GM21360 (cell line): ENCODE measurements at regions not wholly inside any gene's neighbourhood (a gene's known extent, or its start where the extent isn't known, plus 50 kb on each side); places are given as distances from the start of the nearest gene placed in this dataset.

Source experiments
- ATAC-seq: cut with Tn5 transposase; IDR thresholded peaks from one replicate; pipeline ENCODE4 v1.9.1; 2021; ENCODE audit warnings: mild to moderate bottlenecking, moderate library complexity; ENCODE audit not compliant: unreplicated experiment

DNA sequence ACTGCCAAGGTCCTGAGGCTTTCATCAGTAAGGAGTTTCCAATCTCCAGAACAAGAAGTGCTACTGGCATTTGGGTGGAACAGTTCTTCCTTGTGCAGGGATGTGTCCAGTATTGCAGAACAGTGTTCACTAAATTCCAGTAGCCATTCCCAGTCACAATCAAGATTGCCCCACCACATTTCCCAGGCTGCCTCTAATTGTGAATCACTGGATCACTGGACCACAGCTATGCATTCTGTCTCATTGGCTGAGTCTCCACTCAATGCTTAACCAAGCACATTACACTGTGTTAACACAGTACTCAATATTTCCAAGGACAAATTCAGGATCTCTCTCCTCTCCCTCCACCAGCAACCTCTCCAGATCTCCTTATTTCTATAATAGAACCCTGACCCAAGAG lies 160.2 kb upstream of the CCDC150 start:
- no peak for ATAC-seq

DNA sequence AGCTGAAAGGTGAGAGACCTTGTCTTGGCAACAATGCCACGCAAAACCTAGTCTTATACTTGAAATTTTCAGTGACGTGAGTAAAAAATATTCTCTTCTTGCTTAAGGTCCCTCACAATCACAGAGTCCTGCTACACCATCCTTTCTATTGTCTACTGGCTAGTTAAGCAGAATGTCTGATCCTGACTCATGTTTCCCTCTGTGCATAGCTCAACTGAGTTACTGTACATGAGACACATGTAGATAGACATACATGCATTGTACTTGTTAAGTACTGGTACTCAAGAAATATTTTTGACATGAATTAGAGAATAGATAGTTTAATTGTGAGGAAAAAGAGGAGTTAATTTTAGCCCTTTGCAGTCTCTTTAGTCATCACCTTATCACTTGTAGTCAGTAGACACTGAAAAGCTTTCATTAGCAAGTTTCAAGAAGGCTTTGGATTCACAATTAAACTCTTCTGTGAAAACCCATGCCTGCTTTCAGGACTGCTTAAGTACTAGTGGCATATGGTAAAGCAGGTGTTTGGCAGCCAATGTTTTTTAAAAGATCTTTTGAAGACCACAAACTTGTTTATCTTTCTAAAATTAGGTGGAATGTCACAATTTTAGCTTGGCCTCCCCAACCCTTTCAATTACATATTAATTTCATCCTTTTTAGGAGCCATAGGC lies 158.7 kb upstream of the CCDC150 start:
- ATAC-seq, result no peak

DNA sequence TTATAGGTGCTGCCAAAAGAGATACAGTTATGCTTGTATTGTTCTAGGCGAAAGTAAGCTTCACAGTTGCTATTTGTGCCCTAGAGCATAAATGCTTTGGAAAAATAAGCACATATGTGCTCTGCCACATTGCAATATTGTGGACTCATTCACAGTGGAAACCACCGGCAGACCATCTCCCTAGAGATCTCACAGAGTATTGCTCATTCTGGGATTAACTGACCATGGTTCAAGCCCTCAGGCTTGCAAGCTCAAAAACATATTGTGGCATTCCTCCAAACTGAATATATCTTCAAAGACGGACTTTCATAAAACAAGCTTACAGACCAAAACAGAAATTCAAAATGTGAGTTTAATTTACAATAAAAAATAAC lies 158.2 kb upstream of the CCDC150 start:
- ATAC-seq, result no peak

DNA sequence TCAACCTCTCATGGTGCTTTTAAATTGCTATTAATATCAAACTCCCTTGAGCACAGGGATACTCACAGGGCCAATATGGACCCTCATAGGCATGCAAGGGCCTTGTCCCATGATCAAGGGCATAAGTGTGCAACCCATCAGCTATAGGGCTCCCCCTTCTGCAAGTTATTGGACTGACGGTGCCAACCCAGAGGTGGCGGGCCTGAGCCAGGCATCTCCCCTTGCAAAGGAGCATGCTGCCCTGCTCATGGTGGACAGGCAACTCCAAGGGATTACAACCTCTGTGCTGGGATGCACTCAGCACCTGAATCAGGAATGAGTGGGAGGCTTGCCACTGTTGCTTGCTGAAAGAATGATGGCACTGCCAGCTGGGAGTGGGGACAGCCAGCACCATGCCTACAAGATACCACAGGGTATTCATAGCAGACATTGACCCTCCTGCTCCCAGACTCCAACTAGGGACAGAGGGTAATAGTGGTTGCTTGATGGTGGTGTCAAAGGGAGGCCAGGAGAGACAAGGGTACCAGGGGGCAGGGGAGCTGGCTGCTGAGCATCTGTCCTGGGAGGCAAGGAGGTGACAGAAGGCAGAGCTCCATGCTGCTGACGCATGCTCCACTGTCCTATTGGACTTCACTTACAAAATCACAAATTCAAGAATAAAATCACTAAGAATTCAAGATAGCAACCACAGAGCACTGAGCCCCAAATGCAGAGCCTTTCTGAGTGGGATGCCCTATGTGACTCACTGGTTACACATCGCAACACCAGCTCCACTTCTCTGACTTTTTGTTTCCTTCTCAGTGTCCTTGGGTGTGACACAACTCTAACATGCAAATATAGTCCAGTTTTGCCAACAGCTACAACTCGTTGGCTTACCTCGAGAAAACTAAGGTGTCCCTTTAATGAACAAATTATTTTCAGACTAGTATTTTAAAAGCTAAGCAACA lies 157.1 kb upstream of the CCDC150 start:
- no peak for ATAC-seq

DNA sequence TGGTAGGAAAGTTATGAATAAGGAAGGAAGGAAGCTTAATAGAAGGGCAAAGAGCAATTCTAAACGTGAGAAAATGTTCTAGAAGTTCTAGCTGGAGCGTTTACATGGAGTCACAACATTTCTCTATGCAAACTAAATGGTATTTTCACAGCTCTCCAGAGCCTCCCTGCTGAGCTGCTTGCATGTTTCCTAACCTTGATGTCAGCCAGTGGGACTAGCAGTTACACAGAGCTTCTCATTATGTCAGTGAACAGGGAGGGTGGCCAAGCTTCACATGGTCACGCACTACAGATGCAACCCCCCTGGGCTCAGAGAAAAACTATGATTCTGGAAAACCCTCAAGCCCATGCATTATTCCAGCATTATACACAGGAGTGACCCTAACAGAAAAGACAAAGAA lies 153.4 kb upstream of the CCDC150 start:
- ATAC-seq, result no peak

DNA sequence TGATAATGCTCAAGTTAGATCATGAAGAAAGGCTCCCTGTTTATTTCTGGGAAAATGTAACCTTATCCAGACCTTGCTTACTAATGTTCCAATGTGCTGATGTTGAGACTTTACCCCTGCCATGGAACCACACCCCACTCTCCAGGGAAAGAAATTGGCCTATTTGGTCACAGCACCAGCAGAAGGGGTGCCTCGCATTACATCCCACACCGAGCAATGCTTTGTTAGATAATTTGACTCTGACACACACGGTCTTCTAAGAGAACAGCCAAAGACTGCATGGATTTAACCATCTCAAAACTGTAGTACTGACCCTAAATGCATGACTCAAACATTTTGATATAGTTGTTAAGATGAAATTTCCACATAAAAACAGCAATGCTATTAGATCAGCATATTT lies 152.1 kb upstream of the CCDC150 start:
- no peak for ATAC-seq

DNA sequence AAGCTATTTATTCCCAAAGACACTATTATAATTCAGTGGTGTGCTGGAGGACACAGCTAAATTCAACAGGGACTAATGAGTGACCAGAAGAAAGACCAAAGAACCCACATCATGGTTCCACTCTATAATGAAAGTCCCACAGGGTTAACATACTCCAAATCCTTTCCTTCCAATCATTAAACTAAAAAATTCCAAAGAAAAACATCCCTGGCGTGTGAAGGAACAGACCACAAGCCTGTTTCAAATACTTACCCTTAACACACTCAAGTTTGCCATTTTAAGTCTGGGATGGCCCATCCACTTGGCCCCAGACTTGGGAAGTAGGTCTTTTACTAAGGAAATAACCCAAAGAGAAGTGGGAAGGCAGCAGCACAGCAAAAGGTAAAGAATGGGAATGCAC lies 150.1 kb upstream of the CCDC150 start:
- no peak for ATAC-seq

DNA sequence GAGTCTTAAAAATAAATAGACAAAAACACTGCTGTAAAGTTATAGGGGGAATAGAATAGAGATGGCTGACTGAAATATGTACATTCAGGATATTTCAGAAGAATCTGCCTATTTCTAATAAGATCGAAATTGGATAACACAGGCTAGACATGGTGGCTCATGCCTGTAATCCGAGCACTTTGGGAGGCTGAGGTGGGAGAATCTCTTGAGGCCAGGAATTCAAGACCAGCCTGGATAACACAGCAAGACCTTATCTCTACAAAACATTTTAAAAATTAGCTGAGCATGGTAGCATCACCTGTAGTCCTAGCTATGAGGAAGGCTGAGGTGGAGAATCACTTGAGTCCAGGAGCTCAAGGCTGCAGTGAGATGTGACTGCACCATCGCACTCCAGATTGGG lies 146.6 kb upstream of the CCDC150 start:
- no peak for ATAC-seq

DNA sequence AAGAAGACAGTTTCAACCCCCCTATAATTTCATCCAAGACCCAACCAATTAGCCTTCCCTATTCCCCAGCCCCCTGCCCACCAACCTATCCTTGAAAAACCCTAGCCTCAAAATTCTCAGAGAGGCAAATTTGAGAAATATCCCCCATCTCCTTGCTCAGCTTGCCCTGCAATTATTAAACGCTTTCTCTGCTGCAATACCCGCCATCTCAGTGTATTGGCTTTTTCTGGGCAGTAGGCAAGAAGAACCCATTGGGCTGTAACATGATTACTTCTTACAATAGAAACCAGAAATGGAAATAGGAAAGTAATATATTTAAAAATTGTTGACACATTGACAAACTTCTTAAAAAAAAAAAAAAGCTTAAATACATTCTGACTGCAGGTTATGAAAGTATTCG lies 140.6 kb upstream of the CCDC150 start:
- no peak for ATAC-seq

DNA sequence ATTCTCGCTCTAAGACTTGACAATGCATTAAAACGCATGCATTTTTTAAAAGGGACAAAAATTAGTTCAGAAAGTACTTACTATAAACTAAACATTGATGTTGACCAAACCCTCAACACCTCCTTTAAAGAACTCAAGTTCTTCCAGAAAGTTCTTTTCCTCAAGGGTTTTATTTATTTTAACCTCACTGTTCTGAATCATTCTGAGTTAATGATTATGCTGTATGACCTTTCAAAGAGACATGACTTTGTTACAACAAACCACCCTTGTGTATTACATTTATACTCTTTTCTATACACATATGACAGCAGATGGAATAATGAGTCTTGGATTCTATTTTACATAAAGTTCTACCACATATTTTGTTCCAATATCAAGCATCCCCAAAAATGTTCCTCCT lies 139.8 kb upstream of the CCDC150 start:
- no peak for ATAC-seq

DNA sequence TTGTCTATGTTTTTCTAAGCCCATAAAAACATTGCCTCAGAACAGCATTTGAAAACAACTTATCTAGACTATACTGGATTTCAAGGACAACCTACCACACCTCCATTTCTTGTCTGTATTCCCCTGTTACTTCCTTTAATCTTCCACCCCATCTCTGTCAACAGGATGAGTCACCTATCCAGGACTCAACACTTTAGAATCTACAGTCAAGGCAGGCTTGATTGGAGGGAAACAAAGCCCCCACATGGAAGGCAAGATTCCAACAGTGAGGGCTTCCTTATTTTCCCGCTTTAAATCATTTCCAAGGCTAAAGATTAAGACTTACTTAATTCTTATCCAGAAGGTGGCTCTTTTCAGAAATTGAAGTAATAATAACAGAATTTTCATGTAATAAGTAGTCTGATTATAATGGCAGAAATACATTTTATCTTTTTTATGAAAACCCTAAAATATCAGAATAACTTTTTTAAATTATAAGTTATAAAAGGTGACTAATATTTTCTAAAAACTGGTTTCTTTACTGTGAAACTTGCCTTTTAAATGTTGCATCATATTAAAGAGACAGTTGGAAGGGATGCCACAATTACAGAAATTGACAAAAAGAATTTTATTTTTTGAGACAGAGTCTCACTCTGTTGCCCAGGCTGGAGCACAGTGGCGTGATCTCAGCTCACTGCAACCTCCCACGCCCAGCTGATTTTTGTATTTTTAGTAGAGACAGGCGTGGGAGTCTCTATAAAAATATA lies 138.7 kb upstream of the CCDC150 start:
- ATAC-seq, result no peak

DNA sequence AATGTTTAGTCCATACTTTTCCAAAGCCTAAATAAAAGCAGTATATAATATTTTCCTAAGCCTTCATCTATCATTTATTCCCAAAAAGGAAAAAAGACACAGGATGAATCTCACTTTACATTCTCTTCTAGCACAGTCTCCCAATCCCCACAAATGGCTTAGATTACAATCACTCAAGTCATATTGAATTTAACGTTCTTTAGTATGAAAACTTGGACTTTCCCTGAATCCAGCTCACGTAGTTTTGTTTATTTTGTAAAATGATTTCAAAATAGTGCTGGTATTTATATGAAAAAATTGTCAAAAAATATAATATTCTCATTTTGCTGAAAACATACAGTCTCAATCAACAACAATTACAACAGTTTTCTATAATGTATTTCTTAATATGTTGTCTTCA lies 137.7 kb upstream of the CCDC150 start:
- ATAC-seq, result no peak

DNA sequence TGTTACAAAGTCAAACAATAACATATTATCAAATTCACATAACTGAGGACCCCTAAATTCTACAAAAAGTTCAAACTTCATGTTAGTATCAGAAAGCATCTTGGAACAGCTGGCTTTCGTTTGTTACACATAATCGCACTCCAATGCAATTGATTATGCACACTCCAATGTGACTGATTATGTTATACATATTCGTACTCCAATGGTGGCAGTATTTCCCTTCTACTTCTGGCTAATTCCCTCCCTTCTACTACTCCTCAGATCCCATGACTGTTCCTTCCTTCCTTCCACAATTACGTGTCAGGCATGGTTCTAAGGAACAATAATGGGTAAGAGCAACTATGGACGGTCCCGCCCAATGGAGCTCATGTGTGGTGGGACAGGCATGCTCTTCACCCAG lies 137.1 kb upstream of the CCDC150 start:
- no peak for ATAC-seq

DNA sequence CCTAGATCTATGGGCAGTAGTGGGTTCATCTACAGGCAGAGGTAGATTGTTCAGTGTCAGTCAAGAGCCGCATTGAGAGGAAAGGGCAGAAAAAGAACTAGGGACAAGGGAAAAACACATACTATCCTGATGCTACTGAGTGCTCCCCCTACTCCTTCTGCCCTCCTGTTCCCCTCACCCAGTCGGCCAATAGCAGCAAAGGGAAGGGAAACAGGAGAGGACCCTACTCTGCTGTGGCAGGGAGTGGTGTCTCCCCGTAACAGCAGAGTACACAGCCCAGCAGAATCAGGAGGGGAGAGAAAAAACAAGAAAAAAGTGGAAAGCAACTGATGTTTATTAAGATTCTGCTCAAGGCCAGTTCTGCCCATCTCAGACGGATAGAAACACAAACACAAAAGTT lies 136.1 kb upstream of the CCDC150 start:
- ATAC-seq, result no peak

DNA sequence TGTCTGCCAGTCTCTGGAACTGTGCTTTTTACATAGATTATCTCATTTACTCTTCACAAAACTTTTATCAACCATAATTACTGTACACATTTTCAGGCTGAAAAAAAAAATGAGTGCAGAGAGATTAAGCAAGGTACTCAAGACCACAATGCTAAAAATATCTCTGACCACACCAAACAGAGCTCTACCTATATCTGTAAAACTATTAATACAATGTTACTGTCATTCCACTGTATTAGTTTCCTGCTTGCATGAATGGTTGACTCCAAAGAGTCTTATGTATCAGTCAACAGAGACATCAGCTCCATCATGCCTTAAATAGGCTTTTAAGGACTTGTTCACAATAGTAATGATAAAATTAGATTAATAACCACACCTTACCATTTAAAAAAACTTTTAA lies 134.7 kb upstream of the CCDC150 start:
- peak; percentile 90 for ATAC-seq

DNA sequence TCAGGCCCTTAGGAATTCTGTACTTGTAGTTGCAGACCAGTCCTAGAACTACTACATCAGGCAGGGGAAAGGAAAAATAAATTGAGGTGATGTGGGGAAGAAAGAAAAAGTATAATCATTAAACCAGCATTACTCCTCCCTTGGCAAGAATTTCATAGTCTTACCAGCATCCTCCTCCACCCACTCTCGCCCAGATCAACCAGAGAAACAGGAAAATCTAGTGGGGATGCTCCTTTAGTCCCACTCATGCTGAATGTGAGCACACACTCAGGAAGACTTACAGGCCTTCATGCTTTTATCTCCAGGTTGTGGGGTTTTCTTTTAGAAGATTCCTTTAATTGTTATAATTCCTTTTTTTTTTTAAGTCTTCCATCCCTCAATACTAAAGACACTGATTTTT lies 129.3 kb upstream of the CCDC150 start:
- ATAC-seq, result no peak

DNA sequence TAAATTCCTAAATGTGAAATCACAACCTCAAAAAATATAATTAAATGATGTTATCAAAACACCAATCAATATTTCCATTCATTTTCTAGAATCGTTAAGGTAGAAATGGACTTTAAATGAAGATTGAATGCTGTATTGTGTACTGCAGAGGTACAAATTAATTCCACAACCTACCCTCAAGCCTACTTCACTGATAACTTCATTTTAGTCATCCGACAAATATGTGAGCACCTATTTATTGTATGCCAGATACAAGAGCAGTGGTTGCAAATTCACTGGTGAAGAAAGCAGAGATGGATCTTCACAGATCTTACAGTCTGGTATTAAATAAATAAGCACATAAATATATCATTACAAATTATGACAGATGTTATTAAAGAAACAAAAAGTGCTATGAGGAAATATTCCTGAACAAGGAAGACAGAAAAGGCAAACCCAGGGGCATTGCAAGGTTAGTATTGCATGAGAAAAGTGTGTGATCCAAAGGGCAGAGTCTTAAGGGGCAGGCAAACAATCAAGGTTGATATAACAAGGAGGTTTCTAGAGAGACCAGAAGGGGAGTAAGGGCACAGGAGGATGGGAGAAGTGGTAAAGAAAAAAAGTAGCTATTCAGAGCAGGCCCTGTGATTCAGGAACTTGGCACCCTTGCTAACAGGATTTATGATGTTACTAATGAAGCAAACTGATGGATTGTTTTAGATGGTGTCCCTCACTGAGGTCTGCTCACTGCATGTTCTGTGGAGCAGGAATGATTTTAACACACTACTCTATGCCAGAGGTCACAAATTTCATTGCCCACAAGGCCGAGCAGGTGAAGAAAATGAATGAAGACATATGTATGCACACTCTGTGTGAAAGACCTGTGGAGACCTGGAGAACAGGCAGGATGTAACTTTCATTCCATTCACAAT lies 128.0 kb upstream of the CCDC150 start:
- ATAC-seq, result no peak

DNA sequence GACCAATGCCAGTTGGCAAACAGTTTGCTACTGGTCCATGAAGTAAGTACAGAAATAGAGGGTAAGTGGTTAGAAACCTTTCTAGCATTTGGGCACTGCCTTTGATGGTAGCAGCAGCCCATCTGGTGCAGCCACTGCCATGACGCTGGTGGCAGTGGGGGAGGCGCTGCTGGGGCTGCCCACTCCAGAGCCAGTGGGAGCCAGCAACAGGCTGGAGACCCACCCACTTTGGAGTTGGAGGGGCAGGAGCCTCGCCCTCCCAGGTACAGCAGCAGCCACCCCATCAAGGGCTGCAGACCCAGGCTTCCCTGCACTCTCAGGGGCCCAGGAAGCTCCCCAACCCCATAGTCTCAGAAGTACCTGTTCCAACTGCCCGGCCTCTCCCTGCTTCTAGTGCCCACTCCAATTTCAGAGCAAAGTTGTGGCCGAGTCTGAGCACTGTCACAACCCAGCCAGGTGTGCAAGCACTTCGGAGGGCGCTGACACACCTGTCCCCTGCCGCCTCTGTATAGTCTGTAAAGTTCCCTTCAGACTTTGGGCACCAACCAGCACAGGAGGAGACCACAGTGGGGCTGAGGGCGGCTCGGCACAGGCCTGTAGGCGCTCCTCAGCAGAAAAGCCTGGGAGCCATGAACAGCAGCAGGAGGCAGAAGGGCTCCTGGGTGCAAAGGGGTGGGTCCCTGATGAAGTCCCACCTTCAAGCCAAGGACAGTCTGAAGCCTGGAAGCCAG lies 125.6 kb upstream of the CCDC150 start:
- ATAC-seq, result no peak

DNA sequence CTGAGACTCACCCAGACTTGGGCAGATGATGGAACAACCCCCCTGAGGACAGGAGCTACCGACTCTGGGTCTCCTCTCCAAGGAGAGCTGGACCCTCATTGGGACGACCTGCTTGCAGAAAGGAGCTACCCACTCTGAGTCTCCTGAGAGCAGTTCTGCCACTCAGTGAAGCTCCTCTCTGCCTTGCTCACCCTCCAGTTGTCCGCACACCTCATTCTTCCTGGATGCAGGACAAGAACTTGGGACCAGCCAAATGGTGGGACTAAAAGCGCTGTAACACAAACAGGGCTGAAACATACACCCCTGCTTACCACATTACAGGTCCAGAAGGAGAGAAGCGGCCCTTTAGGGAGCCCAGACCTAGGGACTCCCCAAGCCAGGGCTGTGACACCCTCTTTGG lies 124.9 kb upstream of the CCDC150 start:
- ATAC-seq, result no peak

DNA sequence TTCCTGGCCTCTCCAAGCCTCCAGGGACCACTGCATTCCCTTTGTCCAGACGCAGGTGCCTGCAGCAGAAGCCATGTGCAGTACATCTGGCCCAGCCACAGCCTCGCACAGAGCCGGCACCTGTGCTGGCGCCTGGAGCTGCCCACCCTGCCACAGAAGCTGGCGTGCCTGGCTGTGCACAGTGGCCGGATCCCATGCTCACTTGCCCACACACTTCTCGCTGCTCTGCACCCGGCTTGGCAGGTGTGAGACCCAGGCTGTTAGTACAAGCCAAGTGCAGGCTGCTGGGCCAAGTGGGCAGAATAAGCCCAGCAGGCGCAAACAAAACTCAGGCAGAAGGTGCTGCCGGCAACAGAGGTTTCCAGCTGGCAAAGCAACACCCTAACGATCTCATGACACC lies 124.5 kb upstream of the CCDC150 start:
- ATAC-seq, result no peak
